GM10266 (cell line): ENCODE measurements at regions not wholly inside any gene's neighbourhood (a gene's known extent, or its start where the extent isn't known, plus 50 kb on each side); places are given as distances from the start of the nearest gene placed in this dataset.
"Not testable (repeated sequence)": the region's sequence is repeated elsewhere in the genome, so short reads cannot be mapped to it uniquely, and the experiment has no call there.

ENCODE experiments used
- DNase-seq: peaks from one replicate; pipeline ENCODE4 v3.0.0; 2012; ENCODE audit errors: extremely low spot score
- TF ChIP-seq, protein P1 (sequence below): IDR thresholded peaks from 2 replicates; pipeline ENCODE4 v1.5.1; 2012; ENCODE audit warnings: mild to moderate bottlenecking, low read depth; ENCODE audit not compliant: control insufficient read depth, insufficient read depth; ENCODE audit errors: missing control alignments

DNA sequence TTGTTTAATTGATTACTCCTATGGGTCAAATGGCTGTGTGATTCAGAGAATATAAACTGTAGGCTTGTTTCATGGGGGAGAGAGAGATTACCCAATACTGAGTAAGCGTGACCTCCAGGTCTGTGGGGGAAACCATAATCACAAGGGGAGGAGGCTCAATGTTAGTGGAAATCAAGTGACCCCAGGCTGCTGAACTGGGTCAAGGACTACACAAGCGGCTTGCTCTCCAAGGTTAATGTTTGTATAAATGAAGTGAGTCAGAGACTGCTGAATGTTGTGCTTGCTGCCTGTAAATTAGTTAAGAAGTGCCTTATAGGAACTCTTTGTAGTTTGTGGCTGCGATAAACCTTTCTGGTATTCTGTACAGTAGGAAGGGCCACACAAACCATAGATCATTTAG, 479.7 kb downstream of the AACS start:
- no peak for DNase-seq
- TF ChIP-seq, protein P1, sequence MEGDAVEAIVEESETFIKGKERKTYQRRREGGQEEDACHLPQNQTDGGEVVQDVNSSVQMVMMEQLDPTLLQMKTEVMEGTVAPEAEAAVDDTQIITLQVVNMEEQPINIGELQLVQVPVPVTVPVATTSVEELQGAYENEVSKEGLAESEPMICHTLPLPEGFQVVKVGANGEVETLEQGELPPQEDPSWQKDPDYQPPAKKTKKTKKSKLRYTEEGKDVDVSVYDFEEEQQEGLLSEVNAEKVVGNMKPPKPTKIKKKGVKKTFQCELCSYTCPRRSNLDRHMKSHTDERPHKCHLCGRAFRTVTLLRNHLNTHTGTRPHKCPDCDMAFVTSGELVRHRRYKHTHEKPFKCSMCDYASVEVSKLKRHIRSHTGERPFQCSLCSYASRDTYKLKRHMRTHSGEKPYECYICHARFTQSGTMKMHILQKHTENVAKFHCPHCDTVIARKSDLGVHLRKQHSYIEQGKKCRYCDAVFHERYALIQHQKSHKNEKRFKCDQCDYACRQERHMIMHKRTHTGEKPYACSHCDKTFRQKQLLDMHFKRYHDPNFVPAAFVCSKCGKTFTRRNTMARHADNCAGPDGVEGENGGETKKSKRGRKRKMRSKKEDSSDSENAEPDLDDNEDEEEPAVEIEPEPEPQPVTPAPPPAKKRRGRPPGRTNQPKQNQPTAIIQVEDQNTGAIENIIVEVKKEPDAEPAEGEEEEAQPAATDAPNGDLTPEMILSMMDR: no peak

DNA sequence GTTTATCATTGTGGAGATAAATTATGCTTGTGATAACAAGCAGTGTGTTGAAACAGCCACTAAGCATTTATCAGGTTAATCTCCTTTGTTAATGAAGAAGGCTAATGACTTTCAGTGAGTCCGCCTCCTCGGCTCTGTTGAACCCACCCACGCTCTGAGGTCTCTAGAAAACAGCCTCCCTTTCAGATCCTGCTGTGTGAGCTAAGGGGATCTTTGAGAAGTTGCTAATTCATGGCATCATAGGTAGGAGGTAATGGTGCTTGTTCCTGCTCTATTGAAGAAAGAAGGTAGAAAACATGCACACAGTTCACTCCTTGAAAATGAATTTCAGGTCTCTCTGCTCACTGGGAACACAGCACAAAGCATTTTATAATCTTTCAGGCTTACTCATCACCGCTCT, 483.9 kb downstream of the AACS start:
- TF ChIP-seq, protein P1: no peak
- no peak for DNase-seq

DNA sequence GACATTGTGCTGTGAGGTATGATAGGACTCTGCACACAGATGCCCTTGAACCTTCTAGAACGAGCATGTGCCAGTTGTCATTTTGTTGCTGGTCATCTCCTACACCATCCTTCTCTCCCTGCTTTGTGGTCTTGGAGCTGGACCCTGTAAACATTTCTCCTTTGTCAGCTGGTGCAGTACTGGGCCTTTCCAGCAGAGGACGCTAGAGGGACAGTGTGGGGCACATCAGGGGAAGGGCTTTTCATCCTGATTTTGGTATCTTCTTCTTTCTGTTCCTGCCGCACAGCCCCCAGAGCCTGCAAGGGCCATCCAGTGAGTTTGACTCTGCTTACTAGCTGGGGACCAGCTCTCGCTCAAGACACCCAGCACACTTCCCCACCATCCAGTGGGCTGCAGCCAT, 484.6 kb downstream of the AACS start:
- TF ChIP-seq, protein P1: peak; percentile 34
- DNase-seq: no peak

DNA sequence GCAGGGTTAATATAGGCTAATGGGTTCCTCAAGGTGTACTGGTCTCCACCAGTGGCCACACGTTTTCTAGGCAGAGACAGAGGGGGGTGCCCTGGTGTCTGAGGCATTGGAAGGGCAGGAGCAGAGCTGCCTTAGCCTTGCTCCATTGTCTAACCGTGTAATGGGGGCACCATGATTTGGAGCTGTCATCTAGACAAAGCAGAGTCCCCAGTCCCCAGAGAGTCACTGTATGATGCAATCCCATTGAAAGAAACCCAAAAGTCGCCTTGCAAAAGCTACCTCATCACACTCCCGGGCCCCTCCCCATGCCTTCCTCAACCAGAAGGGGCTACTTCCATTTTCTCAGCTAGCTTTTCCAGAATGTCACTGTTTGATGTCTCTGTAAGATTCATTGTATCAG, 487.1 kb downstream of the AACS start:
- no peak for DNase-seq
- TF ChIP-seq, protein P1: no peak

DNA sequence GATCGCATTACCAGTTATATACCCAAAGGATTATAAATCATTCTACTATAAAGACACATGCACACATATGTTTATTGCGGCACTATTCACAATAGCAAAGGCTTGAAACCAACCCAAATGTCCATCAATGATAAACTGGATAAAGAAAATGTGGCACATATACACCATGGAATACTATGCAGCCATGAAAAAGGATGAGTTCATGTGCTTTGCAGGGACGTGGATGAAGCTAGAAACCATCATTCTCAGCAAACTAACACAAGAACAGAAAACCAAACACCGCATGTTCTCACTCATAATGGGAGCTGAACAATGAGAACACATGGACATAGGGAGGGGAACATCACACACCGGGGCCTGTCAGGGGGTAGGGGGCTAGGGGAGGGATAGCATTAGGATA, 495.8 kb downstream of the AACS start:
- not testable (repeated sequence) for DNase-seq

DNA sequence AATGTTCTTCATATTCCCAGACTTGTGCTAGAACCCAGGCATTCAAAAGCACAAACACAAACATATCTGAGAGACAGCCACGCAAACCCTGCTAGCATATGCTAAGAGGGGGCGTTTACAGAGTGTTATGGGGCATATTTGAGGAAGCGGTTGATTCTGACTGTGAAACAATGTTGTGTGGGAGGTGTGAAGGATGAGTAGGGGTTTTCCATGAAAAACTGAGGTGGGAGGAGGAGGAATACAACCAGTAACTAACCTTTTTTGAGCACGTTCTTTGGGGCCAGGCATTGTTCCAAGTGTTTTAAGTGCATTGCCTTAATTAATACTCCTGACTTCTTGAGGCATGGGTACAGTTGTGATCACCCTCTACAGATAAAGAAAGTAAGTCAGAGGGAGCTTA, 499.5 kb downstream of the AACS start:
- DNase-seq: no peak
- TF ChIP-seq, protein P1: no peak

DNA sequence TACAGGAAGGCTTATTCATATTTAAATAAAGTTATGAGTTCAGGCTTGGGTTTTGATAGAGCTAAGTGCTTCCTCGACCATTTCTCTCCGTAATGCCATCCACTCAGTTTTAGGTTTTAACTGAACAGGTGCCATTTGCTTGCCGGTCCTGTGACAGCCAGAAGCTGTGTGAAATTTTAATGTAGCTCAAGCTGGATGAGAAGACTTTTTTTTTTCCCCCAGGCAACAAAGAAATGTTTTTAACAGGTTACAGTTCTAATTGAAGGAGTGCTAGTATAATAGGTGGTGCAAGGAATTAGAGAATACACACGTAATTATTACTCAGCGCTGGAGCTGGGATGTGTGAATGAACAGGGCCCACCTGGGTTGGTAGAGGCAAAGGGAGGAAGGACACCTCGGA, 502.3 kb downstream of the AACS start:
- TF ChIP-seq, protein P1: no peak
- no peak for DNase-seq

DNA sequence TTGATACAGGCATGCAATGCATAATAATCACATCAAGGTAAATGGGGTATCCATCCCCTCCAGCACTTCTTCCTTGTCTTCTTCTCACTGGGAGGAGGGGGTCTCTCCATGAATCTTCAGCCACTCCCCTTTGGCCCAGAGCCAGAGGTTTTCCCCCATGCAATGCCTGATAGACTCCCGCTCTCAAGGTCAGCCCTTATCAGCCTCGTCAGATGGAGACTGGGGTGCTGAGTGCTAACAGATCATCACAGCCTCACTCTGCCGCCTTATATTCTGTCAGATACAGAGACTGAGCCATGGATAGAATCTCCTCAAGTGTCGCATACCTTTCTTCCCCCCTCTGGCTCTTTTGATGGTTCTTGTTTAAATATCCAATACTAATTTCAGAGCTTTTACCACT, 503.1 kb downstream of the AACS start:
- TF ChIP-seq, protein P1: no peak
- DNase-seq: no peak
